K562 (cell line): ENCODE measurements at regions not wholly inside any gene's neighbourhood (a gene's known extent, or its start where the extent isn't known, plus 50 kb on each side); places are given as distances from the start of the nearest gene placed in this dataset.

Experiments
- ATAC-seq: fragments of 200-7000 bp; cut with Tn5 transposase; 3 replicates; pipeline ENCODE4 v1.9.1; 2020; ENCODE audit warnings: moderate library complexity
- BruUV-seq: library from RNA; stranded (reverse); fragments of 400-500 nt; replicated peaks from 2 replicates; lab custom pipeline; 2021; lab: Mats Ljungman, UMichigan
- CTCF ChIA-PET: fragments of 300-600 bp; formaldehyde crosslinking; extraction: SDS; loops from one replicate; lab custom pipeline; 2021; ENCODE audit warnings: low intra/inter-chr PET ratio; lab: Yijun Ruan, JAX
- POLR2A ChIA-PET: fragments of 300-600, 350-650 bp; sonication (Branson Sonifier 250); formaldehyde crosslinking; extraction: SDS; loops from one replicate; lab custom pipeline; 2021; ENCODE audit warnings: antibody characterized with exemption, inconsistent platforms; lab: Yijun Ruan, JAX
- DNase-seq, 4 experiments: peaks; one replicate each; pipeline versions ENCODE4 v3.0.0 to v3.0.0-alpha.2; 2011 to 2018; ENCODE audit warnings: low spot score in 3 of 4, mixed read lengths in 3 of 4; ENCODE audit errors: extremely low read depth in 1 of 4
- FAIRE-seq: peaks from 2 replicates; lab custom pipeline; 2011; peaks lifted over from hg19 to GRCh38; lab: Jason Lieb, UNC
- H2AFZ ChIP-seq: 2 replicates; pipeline ENCODE4 v1.6.0; 2011; ENCODE audit warnings: low read depth, low read length, control low read depth, inconsistent platforms
- H3K27ac ChIP-seq: fragments of 200-600 bp; 3 replicates; pipeline ENCODE4 v1.8.0; 2011; ENCODE audit warnings: low read depth, mild to moderate bottlenecking, control low read depth, inconsistent platforms, low read length, moderate library complexity, mixed read lengths; ENCODE audit errors: extremely low read depth
- H3K27me3 ChIP-seq, 2 experiments: fragments of 300-600 bp in 1 of 2; 2 replicates in 1 of 2; 3 replicates in 1 of 2; pipeline versions ENCODE4 v1.6.0 to v1.8.0; 2011; ENCODE audit warnings: inconsistent platforms in 2 of 2, low read length in 2 of 2, mild to moderate bottlenecking in 1 of 2, mixed read lengths in 1 of 2, moderate library complexity in 1 of 2; ENCODE audit not compliant: control insufficient read depth in 2 of 2, insufficient read depth in 2 of 2
- H3K36me3 ChIP-seq: fragments of 300-600 bp; 3 replicates; pipeline ENCODE4 v1.8.0; 2011; ENCODE audit warnings: mild to moderate bottlenecking, low read length, inconsistent platforms; ENCODE audit not compliant: control insufficient read depth, insufficient read depth
- H3K4me1 ChIP-seq, 2 experiments: fragments of 200-600 bp in 1 of 2; replicated peaks in 1 of 2; 2 replicates in 1 of 2; 3 replicates in 1 of 2; pipeline versions ENCODE4 v1.5.1 to v1.8.0; 2011; ENCODE audit warnings: inconsistent platforms in 2 of 2, low read length in 2 of 2, mild to moderate bottlenecking in 1 of 2, mixed read lengths in 1 of 2, moderate library complexity in 1 of 2; ENCODE audit not compliant: control insufficient read depth in 2 of 2, insufficient read depth in 2 of 2
- H3K4me2 ChIP-seq: 2 replicates; pipeline ENCODE4 v1.6.1; 2011; ENCODE audit warnings: low read length, control low read depth, inconsistent platforms, mixed read lengths; ENCODE audit not compliant: insufficient read depth
- H3K4me3 ChIP-seq: fragments of 200-600 bp; sonication (generic), shearing (Covaris generic); 2 replicates; pipeline ENCODE4 v1.5.1; 2016; ENCODE audit warnings: control low read depth, inconsistent platforms
- H3K79me2 ChIP-seq: fragments of 200-600 bp; 3 replicates; pipeline ENCODE4 v1.8.0; 2011; ENCODE audit warnings: low read length, inconsistent platforms; ENCODE audit not compliant: control insufficient read depth, insufficient read depth
- H3K9ac ChIP-seq, 2 experiments: 2 replicates each; pipeline versions ENCODE4 v1.6.0 to v1.6.1; 2011; ENCODE audit warnings: low read depth in 2 of 2, low read length in 2 of 2, control low read depth in 1 of 2, inconsistent platforms in 1 of 2, mild to moderate bottlenecking in 1 of 2, mixed read lengths in 1 of 2; ENCODE audit not compliant: insufficient read depth in 1 of 2
- H3K9me1 ChIP-seq: one replicate; pipeline ENCODE4 v1.6.0; 2011; ENCODE audit warnings: inconsistent platforms, mild to moderate bottlenecking, low read length, moderate library complexity; ENCODE audit not compliant: control insufficient read depth, insufficient read depth
- H3K9me3 ChIP-seq: replicated peaks from 2 replicates; pipeline ENCODE4 v1.5.1; 2011; ENCODE audit warnings: low read depth, low read length, inconsistent platforms; ENCODE audit not compliant: control insufficient read depth, insufficient read depth
- H4K20me1 ChIP-seq: replicated peaks from 2 replicates; pipeline ENCODE4 v1.6.1; 2011; ENCODE audit warnings: low read length, inconsistent platforms, mixed read lengths; ENCODE audit not compliant: control insufficient read depth, insufficient read depth
- ASH1L ChIP-seq: fragments of 450-650 bp; IDR thresholded peaks from 2 replicates; pipeline ENCODE4 v1.6.1; 2018; ENCODE audit warnings: borderline replicate concordance, mild to moderate bottlenecking, low read depth; ENCODE audit not compliant: partially characterized antibody
- BRCA1 ChIP-seq, 2 experiments: fragments of 450-650 bp in 1 of 2; sonication (generic) in 1 of 2; formaldehyde crosslinking in 1 of 2; IDR thresholded peaks; 2 replicates each; pipeline versions ENCODE4 v1.5.0 to v1.6.1; 2017 to 2020; ENCODE audit warnings: mild to moderate bottlenecking in 1 of 2, missing genetic modification reagents in 1 of 2
- HIVEP1 ChIP-seq: fragments of 250-450 bp; sonication (Bioruptor Pico); IDR thresholded peaks from 2 replicates; pipeline ENCODE4 v1.4.0; 2020; ENCODE audit warnings: mild to moderate bottlenecking
- KAT2B ChIP-seq: IDR thresholded peaks from one replicate; pipeline ENCODE4 v1.6.1; 2012; ENCODE audit warnings: low read depth, mild to moderate bottlenecking, control low read depth, inconsistent platforms, low read length, moderate library complexity
- RAD51 ChIP-seq: fragments of 450-650 bp; IDR thresholded peaks from 2 replicates; pipeline ENCODE4 v1.7.1; 2016; ENCODE audit warnings: low read depth, mild to moderate bottlenecking, borderline replicate concordance
- RBM17 ChIP-seq: fragments of 200-400 bp; formaldehyde crosslinking; IDR thresholded peaks from 2 replicates; pipeline ENCODE4 v1.6.1; 2017; ENCODE audit warnings: low read depth, mild to moderate bottlenecking, low read length, borderline replicate concordance
- TGIF2 ChIP-seq: sonication (generic); formaldehyde crosslinking; IDR thresholded peaks from 2 replicates; pipeline ENCODE4 v1.8.1; 2022; ENCODE audit warnings: mild to moderate bottlenecking, missing genetic modification reagents, moderate library complexity
- VEZF1 ChIP-seq: fragments of 200-800 bp; sonication (Bioruptor generic); IDR thresholded peaks from 2 replicates; pipeline ENCODE4 v1.6.1; 2017; ENCODE audit warnings: missing genetic modification characterization, missing compliant biosample characterization
- ZC3H11A ChIP-seq: IDR thresholded peaks from 2 replicates; pipeline ENCODE4 v1.6.1; 2012; ENCODE audit warnings: low read depth, low read length, improper control_type of control experiment
- ZKSCAN8 ChIP-seq: fragments of 200-800 bp; sonication (Bioruptor generic); IDR thresholded peaks from 2 replicates; pipeline ENCODE4 v1.6.1; 2016; ENCODE audit warnings: missing genetic modification characterization, missing compliant biosample characterization
- ZNF282 ChIP-seq: sonication (generic); formaldehyde crosslinking; IDR thresholded peaks from 2 replicates; pipeline ENCODE4 v1.8.1; 2023; ENCODE audit warnings: missing genetic modification reagents
- ZNF316 ChIP-seq: fragments of 450-650 bp; IDR thresholded peaks from 2 replicates; pipeline ENCODE4 v1.6.1; 2016
- ZNF395 ChIP-seq: fragments of 200-800 bp; sonication (Bioruptor generic); IDR thresholded peaks from 2 replicates; pipeline ENCODE4 v1.6.1; 2017; ENCODE audit warnings: missing genetic modification characterization, missing compliant biosample characterization
- ZNF511 ChIP-seq: sonication (generic); formaldehyde crosslinking; IDR thresholded peaks from 2 replicates; pipeline ENCODE4 v1.8.0; 2022; ENCODE audit warnings: mild to moderate bottlenecking, missing genetic modification reagents
- ZZZ3 ChIP-seq: fragments of 450-650 bp; IDR thresholded peaks from 2 replicates; pipeline ENCODE4 v1.6.1; 2016; ENCODE audit warnings: antibody characterized with exemption, mild to moderate bottlenecking, moderate library complexity
- WGBS: fragments of 100-300 bp; shearing (Covaris generic); methylation state at CpG from one replicate; pipeline ENCODE4 v1.1.6; 2016; ENCODE audit warnings: low coverage, mixed read lengths; ENCODE audit not compliant: insufficient coverage; ENCODE audit errors: missing lambda C conversion rate; 5-methylcytosine and 5-hydroxymethylcytosine counted together
- in situ Hi-C: fragments of 300-500 bp; cut with MboI; formaldehyde crosslinking; loops from 4 replicates; pipeline ENCODE4 v1.15.0; 2018; ENCODE audit warnings: inconsistent platforms, mixed read lengths
- intact Hi-C: fragments of 100-400 bp; cut with micrococcal nuclease; formaldehyde crosslinking; loops from 2 replicates; pipeline ENCODE4 v1.14.2; 2022
- TF ChIP-seq, protein P1 (sequence below): fragments of 250-450 bp; sonication (Bioruptor Pico); IDR thresholded peaks from 2 replicates; pipeline ENCODE4 v1.8.0; 2022; ENCODE audit warnings: inconsistent platforms, mild to moderate bottlenecking, moderate library complexity, borderline replicate concordance
- TF ChIP-seq, protein P2 (sequence below): sonication (generic); formaldehyde crosslinking; IDR thresholded peaks from 2 replicates; pipeline ENCODE4 v1.4.0; 2020; ENCODE audit warnings: mild to moderate bottlenecking, missing genetic modification reagents

DNA sequence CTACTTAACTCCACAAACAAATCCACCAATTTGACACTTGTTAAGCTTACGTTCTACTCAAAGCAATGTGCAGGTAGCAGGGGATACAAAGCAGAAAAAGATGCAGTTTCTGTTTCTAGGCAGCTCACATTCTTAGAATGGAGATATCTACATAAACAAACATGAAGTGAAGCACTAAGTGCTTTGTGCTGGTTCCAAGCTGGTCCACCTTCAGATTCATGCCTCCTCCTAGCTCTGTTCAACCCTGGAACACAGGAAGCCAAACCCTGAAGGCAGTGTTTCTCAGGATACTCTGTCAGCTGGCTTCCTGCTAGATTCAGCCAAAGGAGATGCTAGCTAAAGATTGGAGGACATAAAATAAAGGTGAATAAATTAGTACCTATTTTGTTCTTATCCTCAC lies 55.3 kb upstream of the NOL4 start:
- H3K27me3 ChIP-seq: no peaks in the 10 kb centered on the region
- no peaks in the 10 kb centered on the region for H3K9me1 ChIP-seq
- POLR2A ChIA-PET: no interaction called here
- no peaks in the 10 kb centered on the region for H3K4me1 ChIP-seq
- H3K36me3 ChIP-seq: no peaks in the 10 kb centered on the region
- ATAC-seq (no peak), DNase-seq (no peak), FAIRE-seq (no peak)
- in situ Hi-C loops: no loop called here
- no peak for TF ChIP-seq ASH1L
- no peak for TF ChIP-seq ZC3H11A
- no peak for TF ChIP-seq ZNF282 (CRISPR knock-in tag)
- TF ChIP-seq RBM17: no peak
- TF ChIP-seq VEZF1: no peak
- TF ChIP-seq ZZZ3: no peak
- TF ChIP-seq ZNF511 (CRISPR knock-in tag): no peak
- TF ChIP-seq ZNF395 (CRISPR knock-in tag): no peak
- no peak for TF ChIP-seq KAT2B
- TF ChIP-seq ZNF316: no peak
- TF ChIP-seq, protein P1, sequence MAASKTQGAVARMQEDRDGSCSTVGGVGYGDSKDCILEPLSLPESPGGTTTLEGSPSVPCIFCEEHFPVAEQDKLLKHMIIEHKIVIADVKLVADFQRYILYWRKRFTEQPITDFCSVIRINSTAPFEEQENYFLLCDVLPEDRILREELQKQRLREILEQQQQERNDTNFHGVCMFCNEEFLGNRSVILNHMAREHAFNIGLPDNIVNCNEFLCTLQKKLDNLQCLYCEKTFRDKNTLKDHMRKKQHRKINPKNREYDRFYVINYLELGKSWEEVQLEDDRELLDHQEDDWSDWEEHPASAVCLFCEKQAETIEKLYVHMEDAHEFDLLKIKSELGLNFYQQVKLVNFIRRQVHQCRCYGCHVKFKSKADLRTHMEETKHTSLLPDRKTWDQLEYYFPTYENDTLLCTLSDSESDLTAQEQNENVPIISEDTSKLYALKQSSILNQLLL (CRISPR knock-in tag): no peak
- TF ChIP-seq, protein P2, sequence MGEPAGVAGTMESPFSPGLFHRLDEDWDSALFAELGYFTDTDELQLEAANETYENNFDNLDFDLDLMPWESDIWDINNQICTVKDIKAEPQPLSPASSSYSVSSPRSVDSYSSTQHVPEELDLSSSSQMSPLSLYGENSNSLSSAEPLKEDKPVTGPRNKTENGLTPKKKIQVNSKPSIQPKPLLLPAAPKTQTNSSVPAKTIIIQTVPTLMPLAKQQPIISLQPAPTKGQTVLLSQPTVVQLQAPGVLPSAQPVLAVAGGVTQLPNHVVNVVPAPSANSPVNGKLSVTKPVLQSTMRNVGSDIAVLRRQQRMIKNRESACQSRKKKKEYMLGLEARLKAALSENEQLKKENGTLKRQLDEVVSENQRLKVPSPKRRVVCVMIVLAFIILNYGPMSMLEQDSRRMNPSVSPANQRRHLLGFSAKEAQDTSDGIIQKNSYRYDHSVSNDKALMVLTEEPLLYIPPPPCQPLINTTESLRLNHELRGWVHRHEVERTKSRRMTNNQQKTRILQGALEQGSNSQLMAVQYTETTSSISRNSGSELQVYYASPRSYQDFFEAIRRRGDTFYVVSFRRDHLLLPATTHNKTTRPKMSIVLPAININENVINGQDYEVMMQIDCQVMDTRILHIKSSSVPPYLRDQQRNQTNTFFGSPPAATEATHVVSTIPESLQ (CRISPR knock-in tag): no peak
- TF ChIP-seq HIVEP1: no peak
- no peak for TF ChIP-seq RAD51
- no peak for TF ChIP-seq BRCA1 (IDR thresholded peaks at IDR 0.05)
- no peak for TF ChIP-seq BRCA1 (CRISPR knock-in tag; IDR thresholded peaks at IDR 0.05)
- no peak for TF ChIP-seq ZKSCAN8
- TF ChIP-seq TGIF2: no peak
- CTCF ChIA-PET: no interaction called here
- no TSS peak for BruUV-seq
- H3K27ac ChIP-seq: no peak overlapping the region
- WGBS: 0% methylated on average over 1 of the region's 1 CpG
- intact Hi-C loops: no loop called here
- H3K4me2 ChIP-seq: no peak overlapping the region
- H2AFZ ChIP-seq: no peak overlapping the region
- no peaks in the 10 kb centered on the region; the same call in 1 of the 2 replicates for H3K9me3 ChIP-seq
- H3K4me3 ChIP-seq: no peak overlapping the region
- H3K9ac ChIP-seq: no peak overlapping the region
- no peaks in the 10 kb centered on the region for H4K20me1 ChIP-seq
- no peaks in the 10 kb centered on the region for H3K79me2 ChIP-seq
